ENCODE measurements at regions not wholly inside any gene's neighbourhood (a gene's known extent, or its start where the extent isn't known, plus 50 kb on each side); places are given as distances from the start of the nearest gene placed in this dataset.

DNA sequence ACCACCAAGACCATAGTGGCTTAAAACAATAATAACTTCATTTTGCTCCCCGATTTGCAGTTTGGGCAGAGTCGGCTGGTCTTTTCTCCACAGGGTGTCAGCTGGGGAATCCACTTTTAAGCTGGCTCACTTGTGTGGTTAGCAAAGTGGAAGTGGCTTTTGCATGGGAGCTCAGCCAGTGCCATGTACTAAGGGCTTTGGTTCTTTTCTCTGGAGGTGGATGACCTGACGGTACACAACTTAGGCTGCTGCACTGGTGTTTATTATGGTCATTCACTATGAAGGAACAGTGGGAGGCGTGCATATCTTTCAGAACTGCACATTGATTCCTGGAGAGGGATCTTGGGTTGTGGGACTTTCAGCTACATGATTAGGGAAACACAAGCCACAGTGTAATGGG, 141.0 kb downstream of the OR2B2 start:
- H3K9me3 ChIP-seq (ENCODE audit: control insufficient read depth, low read depth, low read length), result no peaks in the 10 kb centered on the region
- no peak overlapping the region for H2BK120ac ChIP-seq (ENCODE audit: low read depth, low read length, poor library complexity, severe bottlenecking)
- H3K79me1 ChIP-seq (ENCODE audit: insufficient read depth, low read depth, low read length, poor library complexity, severe bottlenecking), result no peaks in the 10 kb centered on the region
- no peak overlapping the region for H2AK5ac ChIP-seq (ENCODE audit: insufficient read length, low read length)
- H2BK15ac ChIP-seq (ENCODE audit: low read depth, low read length), result no peak overlapping the region
- no CpG with 5 or more reads among the region's 4 CpGs for WGBS (ENCODE audit: extremely low coverage, insufficient read length, low lambda C conversion rate)
- Mint-ChIP-seq H3K27me3 (ENCODE audit: low read depth) (peaks cover 100% of the 10 kb centered on the region), H3K27ac (peak overlapping the region in 2 of 3 experiments; percentile 7 to 57; a peak in 3 of 7 replicates), H3K9me3 (peaks cover 18 to 28% of the 10 kb centered on the region in 2 experiments), H3K4me1 (peaks cover 34 to 35% of the 10 kb centered on the region in 2 experiments), H3K36me3 (ENCODE audit: insufficient read depth in 1 of 3, low read depth in 3 of 3) (peaks cover 3 to 19% (median 8%) of the 10 kb centered on the region in 3 experiments), H3K4me3 (peak overlapping the region; percentile 31 to 75)
- H3K4me1 ChIP-seq (ENCODE audit: insufficient read depth, low read length), result no peaks in the 10 kb centered on the region
- H3K27me3 ChIP-seq (ENCODE audit: insufficient read depth, low read length), result peaks cover 49% of the 10 kb centered on the region
- H4K5ac ChIP-seq (ENCODE audit: insufficient read length, low read depth, low read length), result no peak overlapping the region
- no peak overlapping the region for H2BK12ac ChIP-seq (ENCODE audit: insufficient read length, low read depth, low read length)
- no peak for DNase-seq
- H3K14ac ChIP-seq (ENCODE audit: insufficient read depth, low read length), result no peak overlapping the region
- H2AFZ ChIP-seq (ENCODE audit: low read length), result no peak overlapping the region
- H2BK20ac ChIP-seq (ENCODE audit: low read depth, low read length, poor library complexity, severe bottlenecking), result no peak overlapping the region
- H3K79me2 ChIP-seq (ENCODE audit: insufficient read depth, low read length), result no peaks in the 10 kb centered on the region
- H2BK5ac ChIP-seq (ENCODE audit: insufficient read length, low read length), result no peak overlapping the region
- H4K8ac ChIP-seq (replicated peaks; ENCODE audit: insufficient read length, low read depth, low read length), result no peak overlapping the region
- H3K18ac ChIP-seq (ENCODE audit: insufficient read length, low read depth, low read length), result no peak overlapping the region
- no peak overlapping the region for H4K91ac ChIP-seq (ENCODE audit: insufficient read length, low read depth, low read length)
- no peak overlapping the region for H3K4ac ChIP-seq (ENCODE audit: low read depth, low read length)
- H3K23me2 ChIP-seq (ENCODE audit: insufficient read length, low read depth, low read length, poor library complexity, severe bottlenecking), result peaks cover 4% of the 10 kb centered on the region
- H3K56ac ChIP-seq (ENCODE audit: insufficient read length, low read depth, low read length), result no peak overlapping the region
- no peak overlapping the region for H3K27ac ChIP-seq (ENCODE audit: insufficient read length, low read depth, low read length)
- TF ChIP-seq, protein P1, sequence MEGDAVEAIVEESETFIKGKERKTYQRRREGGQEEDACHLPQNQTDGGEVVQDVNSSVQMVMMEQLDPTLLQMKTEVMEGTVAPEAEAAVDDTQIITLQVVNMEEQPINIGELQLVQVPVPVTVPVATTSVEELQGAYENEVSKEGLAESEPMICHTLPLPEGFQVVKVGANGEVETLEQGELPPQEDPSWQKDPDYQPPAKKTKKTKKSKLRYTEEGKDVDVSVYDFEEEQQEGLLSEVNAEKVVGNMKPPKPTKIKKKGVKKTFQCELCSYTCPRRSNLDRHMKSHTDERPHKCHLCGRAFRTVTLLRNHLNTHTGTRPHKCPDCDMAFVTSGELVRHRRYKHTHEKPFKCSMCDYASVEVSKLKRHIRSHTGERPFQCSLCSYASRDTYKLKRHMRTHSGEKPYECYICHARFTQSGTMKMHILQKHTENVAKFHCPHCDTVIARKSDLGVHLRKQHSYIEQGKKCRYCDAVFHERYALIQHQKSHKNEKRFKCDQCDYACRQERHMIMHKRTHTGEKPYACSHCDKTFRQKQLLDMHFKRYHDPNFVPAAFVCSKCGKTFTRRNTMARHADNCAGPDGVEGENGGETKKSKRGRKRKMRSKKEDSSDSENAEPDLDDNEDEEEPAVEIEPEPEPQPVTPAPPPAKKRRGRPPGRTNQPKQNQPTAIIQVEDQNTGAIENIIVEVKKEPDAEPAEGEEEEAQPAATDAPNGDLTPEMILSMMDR (conservative IDR thresholded peaks at IDR 0.05), result no peak
- no peaks in the 10 kb centered on the region for H4K20me1 ChIP-seq (ENCODE audit: control insufficient read depth, insufficient read depth, insufficient read length)
- H3K9ac ChIP-seq (ENCODE audit: extremely low read depth, insufficient read length, low read length), result no peak overlapping the region
- peak overlapping the region; percentile 90 for H3K4me2 ChIP-seq (ENCODE audit: insufficient read depth, insufficient read length, low read length)
- no peak overlapping the region for H3T11ph ChIP-seq (ENCODE audit: low read length)
- no peak overlapping the region for H3K23ac ChIP-seq (ENCODE audit: insufficient read length, low read depth, low read length)
